ENCODE measurements at regions not wholly inside any gene's neighbourhood (a gene's known extent, or its start where the extent isn't known, plus 50 kb on each side); places are given as distances from the start of the nearest gene placed in this dataset.

DNA sequence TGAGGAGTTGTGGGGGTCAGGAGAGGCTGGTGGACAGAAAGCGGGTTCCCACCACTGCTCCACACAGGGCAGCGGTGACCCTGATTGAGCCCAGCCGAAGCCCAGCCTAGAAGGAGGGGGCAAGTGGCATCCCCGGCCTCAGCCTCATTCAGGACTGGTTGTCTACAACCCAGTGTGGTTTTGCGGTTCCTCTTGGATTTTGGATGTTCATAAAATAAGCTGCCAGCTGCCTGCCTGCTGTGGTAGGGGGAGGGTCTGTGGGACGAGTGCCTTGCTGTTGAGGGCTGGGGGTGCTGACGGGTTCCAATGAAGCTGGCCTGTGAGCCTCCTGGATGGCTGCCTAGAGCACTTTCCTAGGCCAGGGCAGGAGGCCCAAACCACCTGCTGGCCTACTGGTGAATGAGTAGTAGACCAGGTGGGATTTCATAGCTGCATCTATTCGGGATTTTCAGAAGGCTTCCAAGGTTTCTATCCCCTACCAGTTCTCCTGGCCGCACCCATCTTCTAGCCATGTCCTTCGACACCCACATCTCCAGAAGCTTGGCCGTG, 102.4 kb downstream of the NDFIP1 start:
- TF ChIP-seq SUZ12 (IDR thresholded peaks at IDR 0.05; ENCODE audit: extremely low read depth, insufficient read depth, insufficient read length) (no peak), ZNF274 (IDR thresholded peaks at IDR 0.05; ENCODE audit: low read depth, low read length) (no peak), YY1 (IDR thresholded peaks at IDR 0.05; ENCODE audit: insufficient read depth, insufficient read length) (no peak)
